Fibroblast of skin of abdomen (primary cell): ENCODE measurements at regions not wholly inside any gene's neighbourhood (a gene's known extent, or its start where the extent isn't known, plus 50 kb on each side); places are given as distances from the start of the nearest gene placed in this dataset.
A peak's percentile ranks its signal among the peaks of the same experiment; 100 is the strongest.
"Not testable (repeated sequence)": the region's sequence is repeated elsewhere in the genome, so short reads cannot be mapped to it uniquely, and the experiment has no call there.

Experiments used
- DNase-seq: peaks from one replicate; pipeline ENCODE4 v3.0.0-alpha.2; 2013

DNA sequence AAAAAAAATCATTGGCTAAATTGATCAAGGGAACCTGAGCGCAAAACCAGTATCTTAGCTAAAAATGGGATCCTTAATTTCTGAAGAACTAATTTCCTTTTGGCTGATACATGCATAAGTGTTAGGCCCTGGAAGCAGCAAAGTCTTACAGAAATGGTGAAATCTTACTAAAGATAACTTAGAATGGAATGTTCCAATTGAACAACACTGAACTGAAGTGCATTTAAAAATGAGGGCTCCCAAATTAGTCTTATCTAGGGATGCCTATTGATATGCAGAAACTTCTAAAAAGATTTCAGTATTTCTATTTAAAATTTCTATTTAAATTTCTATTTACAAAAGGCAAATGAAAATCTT lies 120.7 kb upstream of the BANK1 start:
- no peak for DNase-seq

DNA sequence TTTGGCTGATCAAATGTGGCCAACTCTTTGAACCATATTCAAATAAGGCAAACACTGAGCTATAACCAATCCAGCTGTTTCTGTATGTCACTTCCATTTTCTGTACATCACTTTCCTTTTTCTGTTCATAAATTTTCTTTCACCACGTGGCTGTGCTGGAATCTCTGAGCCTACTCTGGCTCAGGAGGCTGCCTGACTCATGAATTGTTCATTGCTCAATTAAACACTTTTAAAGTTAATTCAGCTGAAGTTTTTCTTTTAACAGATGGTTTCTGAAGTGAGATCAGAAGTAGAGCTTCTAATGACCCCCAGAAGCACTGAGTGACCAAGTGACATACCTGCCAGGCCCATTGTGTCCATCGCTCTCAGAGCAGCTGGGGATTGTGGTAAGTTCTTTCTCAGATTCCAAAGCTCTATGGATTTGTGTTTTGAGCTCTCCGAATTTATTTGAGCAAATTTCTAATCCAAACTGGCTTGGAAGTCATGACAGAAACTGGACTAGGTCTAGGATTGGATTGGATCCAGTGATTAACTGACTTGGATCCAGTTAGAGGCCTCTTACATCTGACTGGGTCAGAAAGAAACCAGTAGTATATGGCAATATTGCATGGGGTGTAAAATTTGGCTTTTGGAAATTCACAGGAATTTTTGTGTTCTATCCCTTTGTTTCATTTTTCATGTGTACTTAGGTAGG lies 121.2 kb upstream of the BANK1 start:
- DNase-seq = no peak

DNA sequence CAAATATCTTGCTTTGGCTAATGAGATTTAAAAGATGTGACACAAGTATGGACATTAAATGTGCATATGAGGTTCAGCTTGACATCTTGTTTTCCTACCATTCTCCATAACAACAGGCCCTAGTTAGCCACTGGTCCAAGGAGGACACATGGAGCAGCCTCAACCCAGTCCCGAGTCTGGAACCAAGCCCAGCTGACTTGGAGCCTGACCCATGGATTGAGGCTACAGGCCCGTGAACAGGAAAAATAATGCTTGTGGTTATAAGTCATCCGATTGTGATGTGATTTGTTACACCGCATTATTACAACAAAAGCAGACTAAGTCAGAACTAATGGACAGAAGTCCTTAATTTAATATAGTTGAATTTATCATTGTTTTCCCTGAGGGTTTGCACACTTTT lies 123.2 kb upstream of the BANK1 start:
- DNase-seq = no peak

DNA sequence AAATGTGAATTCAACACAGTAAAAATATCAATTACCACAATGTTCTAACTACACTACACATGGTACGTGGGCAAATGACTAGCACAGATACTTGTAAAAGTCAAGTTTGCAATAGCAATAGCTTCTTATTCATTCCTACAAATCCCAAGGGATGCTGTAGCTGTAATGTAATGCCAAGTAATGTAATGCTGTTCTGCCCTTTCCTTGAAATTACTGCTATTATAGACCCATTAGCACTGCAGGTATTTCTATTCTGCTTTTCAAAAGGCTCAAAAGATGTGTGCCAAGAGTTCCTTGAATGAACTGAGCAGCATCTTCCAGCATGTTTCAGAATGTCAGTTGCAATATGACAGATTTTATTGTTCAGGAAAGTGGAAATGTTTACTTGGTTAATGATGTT lies 129.9 kb upstream of the BANK1 start:
- DNase-seq = no peak

DNA sequence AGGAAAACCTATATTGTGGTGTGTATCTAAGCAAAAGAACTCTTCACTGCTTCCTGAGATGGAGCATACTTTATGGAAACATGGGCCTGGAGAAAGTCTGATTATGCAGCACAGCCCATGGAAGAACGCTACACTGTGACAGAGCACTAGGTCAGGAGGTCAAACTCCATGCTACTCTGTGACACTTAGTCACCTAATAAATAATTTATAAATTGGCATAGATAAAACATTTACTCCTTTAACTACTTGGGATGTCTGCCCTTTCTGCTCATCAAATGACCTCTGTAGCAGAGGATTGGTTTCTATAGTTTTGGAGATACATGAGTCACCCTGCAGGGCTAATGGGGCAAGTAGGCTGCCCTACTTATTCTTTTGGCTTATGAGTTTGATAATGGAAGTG lies 134.7 kb upstream of the BANK1 start:
- no peak for DNase-seq

DNA sequence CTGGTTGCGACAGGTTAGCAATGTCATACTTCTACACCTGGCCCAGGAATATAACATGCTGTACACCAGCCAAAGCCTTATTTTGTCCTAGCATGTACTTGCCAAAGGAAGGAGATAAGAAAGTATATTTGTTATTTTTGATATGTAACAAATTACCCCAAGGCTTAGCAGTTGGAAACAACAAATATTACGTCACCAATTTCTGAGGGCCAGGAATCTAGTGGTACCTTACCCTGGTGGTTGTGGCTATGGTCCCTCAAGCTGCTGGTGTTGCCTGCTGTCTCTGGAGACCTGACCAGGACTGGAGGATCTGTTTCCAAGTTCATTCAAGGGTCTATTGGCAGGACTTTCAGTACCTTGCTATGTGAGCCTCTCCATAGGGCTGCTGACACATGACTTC lies 135.5 kb upstream of the BANK1 start:
- no peak for DNase-seq

DNA sequence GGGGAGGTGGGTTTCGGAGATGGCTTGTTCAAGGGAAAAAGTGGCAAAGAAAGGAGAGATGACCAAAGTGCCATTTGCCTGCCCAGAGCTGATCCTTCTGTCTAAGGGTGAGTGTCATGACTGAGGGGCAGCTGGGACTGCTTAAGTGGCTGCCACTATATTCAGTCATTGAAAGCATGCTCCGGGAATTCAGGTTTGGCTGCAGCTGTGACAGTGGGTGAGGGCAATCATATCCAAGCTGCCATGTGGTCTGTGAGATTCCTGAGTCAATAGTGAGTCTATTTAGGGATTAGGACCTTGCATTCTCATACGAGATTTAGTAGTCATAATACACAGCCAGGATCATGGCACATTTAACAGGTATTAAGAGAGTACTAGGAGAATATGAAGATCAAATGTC lies 138.8 kb upstream of the BANK1 start:
- DNase-seq = no peak

DNA sequence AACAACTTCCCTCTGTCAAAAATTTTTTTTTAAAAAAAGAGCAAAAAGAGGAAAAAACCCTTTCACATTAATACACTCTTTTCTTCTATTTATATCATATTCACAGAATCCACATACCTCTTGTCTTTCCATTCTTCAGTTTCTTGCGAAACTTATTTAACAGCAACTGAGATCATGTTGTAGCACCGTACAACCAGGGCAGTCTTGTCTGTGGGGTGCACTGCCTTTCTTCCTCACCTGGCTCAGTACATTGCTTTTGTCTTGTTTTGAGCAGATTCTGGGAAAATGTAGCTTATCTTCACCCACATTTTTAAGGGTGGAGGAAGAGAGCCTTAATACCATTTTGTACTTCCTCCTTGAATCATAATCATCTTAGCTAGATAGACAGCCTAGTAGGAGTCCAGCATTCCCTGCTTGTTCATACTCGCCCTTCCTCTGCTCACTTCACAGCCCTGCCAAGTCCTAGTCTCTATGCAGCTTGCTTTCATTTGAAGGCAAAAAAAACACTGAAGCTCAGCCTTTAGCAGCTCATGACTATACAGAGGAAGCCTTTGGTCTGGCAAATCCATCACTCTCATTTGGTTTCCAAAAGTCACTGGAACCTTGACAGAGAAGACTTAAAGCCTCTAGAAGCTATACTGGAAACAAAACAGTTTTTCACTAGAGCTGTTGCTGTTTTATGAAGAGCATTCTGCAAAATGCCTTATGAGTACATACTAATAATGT lies 140.6 kb upstream of the BANK1 start:
- DNase-seq = no peak

DNA sequence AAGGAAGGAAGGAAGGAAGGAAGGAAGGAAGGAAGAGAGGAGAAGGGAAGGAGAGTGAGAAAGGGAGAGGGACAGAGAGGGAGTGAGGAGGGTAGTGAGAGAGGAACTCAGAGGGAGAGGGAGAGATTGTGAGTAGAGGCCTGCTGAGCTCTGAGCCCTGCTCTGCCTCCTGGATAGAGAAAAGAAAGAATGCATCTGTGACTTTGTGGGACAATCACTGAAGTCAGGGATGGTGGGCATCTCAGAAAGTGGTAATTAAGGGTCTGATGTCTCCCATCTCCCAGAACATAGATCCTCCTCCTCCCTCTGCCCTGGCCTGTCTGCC lies 142.9 kb upstream of the BANK1 start:
- no peak for DNase-seq

DNA sequence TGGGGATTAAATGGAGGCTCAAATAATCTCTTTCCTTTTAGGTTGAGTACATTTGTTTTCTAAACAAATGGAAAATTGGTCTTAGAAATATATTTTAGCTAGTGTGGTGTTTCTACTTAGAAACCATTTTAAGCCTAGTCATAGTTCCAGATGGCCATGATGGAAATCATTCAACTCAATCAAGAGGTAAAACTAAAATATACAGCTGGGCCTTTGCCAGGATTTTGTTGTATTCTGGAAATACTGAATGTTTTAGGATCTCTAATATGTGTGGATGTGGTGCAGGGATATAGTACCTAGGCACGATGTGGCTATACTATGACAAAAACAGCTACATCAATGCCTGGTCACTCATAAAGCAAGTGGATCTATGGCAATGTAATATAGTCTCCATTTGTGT lies 146.0 kb upstream of the BANK1 start:
- DNase-seq = no peak

DNA sequence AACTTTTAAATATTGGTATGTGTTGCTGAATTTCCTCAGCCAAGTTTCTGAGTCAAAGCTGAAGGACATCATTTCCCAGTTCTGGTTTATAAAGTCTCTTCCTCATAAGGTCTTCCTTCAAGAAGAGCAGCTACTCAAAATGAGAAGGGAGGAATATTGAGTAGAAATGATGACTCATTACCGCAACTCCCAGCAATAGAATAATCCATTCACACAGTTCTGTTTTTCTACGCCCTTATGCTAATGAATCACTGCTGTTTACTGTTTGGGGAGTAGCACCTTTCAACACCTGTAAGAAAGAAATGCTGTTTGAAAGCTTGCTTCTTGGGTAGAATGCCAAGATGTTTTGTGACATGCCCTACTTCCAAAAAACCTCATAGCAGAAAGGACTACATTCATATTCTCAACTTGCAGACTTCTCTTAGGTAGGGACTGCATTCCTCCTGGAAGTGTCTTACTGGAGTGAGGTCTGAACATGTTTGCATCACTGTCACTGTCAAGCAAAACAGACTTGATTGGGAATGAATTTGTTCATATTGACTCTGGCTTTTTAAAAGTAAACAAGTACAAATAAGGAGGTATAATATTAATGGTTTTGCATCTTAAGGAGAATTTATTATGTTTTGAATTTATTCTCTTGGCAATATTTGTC lies 147.2 kb upstream of the BANK1 start:
- no peak for DNase-seq

DNA sequence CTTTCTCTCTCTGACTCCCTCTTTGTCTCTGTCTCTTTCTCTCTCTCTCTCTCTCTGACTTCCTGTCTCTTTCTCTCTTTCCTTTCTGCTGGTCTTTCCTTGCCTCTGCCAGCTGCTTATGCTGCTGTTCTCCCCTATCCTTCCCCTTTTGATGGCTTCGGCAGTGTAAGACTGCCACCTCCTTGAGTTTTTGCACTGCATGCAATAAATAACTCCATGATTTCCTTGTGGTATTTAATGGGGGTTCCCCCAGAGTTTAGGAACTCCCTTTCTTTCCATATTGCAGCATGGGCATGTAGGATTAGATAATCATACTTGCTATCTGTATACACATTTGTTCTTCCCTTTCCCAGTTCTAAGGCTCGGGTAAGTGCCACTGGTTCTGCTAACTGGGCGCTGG lies 157.8 kb upstream of the BANK1 start:
- not testable (repeated sequence) for DNase-seq

DNA sequence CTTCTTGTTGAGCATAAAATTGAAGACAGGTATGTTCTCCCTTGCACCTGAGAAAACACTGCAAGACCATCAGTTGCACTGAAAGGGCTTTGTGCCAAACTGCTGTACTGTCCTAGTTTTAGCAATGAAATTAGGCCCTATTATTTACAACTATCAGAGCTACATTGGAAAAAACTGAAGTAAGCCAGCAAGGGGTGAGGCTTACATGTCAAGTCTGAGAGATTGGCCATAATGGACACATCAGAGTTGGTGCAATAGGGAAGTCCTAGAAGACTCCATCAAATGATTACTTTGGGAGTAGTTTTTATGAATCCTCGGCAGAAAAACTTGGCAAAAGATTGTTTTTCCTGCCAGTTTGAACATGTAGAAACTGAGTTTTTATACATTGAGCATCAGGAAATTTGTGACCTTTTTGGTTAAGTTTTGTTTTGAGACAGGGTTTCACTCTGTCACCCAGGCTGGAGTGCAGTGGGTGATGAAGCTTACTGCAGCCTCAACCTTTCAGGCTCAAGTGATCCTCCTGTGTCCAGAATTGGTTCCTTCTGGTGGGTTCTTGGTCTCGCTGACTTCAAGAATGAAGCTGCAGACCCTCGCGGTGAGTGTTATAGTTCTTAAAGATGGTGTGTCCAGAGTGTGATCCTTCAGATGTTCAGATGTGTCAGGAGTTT lies 160.1 kb upstream of the BANK1 start:
- no peak for DNase-seq

DNA sequence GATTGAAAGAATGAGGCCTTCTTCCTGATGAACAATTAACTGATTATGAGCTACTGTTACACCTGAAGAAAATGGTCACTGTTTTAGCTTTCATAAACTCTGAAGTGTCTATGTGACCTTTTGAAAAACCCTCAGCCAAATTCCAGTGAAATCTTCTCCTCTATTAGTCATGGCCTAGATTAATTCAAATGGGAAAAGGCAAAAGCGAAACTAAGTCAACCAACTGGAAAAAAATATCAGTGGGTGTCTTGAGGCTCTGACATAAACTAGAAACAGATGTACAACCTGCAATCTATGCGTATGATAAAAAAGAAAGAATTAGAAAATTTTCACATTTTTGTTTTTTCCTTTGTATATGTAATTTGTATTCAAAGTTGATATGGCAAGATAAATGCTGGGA lies 169.4 kb upstream of the BANK1 start:
- DNase-seq = peak; percentile 43

DNA sequence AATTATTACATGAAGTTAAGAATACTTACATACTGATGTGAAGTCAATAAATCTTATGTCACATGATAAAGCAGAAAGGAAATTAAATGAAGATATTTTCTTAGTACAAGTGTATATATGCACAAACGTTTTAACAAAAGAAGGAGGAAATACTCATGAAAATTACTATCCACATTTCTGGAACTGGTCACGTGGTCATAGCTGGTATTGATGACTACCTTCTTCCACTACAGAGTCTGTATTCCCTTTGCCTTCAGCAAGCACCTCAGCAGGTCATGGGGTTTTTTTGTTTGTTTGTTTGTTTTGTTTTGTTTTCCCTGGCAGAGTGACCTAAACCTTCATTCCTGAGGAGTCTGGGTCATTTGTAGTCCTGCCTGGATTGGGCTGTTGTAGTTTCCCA lies 174.9 kb upstream of the BANK1 start:
- no peak for DNase-seq

DNA sequence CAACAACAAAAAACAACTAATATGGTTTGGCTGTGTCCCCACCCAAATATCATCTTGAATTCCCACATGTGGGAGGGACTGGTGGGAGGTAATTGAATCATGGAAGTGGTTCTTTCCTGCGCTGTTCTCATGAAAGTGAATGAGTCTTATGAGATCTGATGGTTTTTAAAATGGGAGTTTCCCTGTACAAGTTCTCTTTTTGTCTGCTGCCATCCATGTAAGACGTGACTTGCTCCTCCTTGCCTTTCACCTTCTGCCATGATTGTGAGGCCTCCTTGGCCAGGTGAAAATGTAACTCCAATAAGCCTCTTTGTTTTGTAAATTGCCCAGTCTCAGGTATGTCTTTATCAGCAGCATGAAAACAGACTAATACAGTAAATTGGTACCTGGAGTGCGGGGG lies 183.5 kb upstream of the BANK1 start:
- DNase-seq = not testable (repeated sequence)

DNA sequence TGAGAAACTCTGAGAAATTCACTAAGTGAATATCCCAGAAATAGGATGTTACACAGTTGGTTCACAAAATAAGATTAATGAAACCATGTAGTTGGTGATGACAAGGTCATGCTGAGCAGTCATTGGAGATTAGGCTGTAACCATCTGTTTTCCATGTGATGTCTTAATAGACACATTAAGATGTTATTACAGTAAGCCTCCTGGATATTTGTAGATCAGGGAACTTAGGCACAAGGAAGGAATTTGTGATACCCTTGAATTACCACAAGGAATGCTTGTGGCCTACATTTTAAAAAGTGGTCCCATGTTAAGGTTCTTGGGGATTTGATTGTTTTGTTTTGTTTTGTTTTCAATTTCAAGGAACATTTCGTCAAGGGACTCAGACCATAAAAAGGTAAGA lies 185.6 kb upstream of the BANK1 start:
- peak; percentile 48 for DNase-seq

DNA sequence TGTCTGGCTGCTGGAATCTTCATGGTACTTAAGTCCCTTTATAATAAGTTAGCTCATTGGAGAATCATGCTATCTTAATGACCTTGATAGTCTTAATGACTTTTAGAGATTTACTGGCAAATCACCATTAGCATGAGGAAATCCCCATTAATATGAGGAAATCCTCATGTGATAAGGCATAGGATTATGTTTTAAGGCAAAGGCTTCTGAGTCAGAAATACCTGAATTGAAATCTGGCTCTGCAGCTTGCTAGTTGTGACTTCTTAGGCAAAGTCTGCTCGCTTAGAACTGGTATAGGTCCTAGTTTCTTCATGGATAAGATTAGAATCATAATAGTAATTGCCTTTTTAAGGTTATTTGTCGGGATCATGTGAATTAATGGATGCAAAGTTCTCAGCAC lies 190.2 kb upstream of the BANK1 start:
- DNase-seq = no peak

DNA sequence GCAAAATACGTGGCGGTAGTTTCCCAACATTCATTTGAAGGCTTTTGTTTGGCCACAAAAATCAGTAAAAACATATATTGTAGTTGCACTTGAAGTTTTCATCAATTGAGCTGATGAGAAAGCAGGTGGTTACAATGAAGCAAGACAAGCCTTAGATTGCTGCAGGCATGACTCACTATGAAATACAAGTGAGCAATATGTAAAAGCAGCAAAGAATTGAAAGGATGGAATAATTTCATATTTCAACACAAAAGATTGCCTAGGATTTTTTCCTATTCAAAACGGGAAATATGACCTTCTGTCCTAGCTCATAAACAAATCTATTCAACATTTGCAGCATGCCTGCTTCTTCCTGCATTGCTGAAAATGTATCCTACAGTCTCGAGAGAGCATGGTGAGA lies 190.9 kb upstream of the BANK1 start:
- DNase-seq = peak; percentile 54

DNA sequence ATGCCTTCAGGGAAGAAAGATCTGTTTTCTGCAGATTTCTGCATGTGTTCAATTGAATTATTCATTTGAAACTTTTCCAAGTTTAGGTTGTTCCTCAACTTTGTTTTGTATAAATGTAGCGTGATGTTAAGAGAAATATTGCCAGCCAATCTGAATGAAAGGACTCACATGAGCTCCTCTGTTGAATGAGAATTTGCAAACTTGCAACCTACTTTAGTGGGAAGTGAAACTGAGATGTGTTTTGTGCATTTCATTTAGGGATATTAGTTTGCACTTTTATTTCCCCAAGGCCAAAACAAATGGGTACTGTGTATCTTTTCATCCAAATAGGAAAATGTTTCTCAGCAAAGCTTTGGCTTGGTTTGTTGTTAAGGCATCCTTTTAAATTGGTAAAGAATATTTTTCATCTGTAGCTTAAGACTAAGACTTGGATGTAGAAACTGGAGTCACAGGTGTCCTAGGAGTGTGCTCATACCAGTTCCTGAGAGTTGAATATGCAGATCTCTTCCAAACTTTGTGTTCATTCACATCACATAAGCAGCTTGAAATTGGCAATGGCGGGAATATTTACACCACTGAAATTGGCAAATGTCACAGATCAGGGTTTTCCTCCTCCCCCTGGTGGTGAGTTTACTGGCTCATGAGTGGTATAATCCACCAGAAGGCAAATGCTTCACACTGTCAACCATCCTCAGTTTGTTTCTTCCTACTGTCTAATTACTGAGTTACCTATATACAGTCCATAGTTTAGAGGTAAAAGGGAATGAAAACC lies 193.6 kb upstream of the BANK1 start:
- no peak for DNase-seq

DNA sequence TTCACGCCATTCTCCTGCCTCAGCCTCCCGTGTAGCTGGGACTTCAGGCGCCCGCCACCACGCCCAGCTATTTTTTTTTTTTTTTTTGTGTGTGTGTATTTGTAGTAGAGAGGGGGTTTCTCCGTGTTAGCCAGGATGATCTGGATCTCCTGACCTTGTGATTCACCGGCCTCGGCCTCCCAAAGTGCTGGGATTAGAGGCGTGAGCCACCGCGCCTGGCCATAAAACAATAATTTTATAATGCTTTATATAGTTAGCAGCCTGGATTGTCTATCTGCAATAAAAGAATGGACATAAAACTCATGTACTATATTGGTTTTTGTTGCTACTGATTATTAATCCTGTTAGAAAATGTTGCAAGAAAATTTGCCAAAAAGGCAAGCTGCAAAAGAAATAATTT lies 195.9 kb upstream of the BANK1 start:
- DNase-seq = no peak

DNA sequence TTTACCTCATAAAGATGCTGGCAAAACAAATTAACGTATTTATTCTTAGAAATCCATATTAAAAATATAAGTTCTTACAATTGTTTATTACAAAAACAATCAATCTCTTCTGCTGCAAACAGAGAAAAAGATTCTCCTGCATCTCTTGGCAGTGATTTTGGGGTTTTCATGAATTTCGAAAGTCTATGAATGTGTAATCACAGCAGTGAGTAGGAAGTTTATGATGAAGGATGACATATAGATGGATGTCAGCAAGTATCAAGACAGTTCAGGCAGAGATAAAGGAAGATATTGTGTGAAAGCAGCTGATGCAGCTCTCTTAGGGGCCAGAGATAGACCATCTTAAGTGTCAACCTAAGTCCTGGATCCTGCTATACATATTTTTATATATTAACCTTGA lies 196.9 kb upstream of the BANK1 start:
- DNase-seq = no peak

DNA sequence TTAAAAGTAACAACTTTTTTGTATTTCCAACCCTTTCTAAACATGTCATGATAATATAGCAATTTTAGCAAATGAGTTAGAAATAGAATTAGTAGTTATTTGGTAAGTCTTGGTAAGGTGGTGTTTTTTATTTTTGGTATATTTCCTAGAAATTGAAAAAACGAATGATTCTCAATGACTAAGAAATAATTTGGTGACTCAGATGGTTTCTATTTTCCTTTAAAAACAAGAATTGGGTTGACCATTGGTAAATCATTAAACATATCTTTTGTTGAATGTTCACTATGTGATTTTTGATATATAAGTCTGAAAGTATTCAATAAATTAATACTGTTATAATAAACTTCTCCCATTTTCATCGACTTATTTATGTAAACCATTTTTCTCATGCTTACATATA lies 206.2 kb upstream of the BANK1 start:
- DNase-seq = no peak
